IMR-90 (cell line): ENCODE measurements at regions not wholly inside any gene's neighbourhood (a gene's known extent, or its start where the extent isn't known, plus 50 kb on each side); places are given as distances from the start of the nearest gene placed in this dataset.

Source experiments
- BHLHE40 ChIP-seq: fragments of 150-350 bp; IDR thresholded peaks from 2 replicates; pipeline ENCODE4 v1.6.1; 2016; ENCODE audit warnings: mild to moderate bottlenecking, low read depth, low read length
- CHD1 ChIP-seq: IDR thresholded peaks from 2 replicates; pipeline ENCODE4 v1.6.1; 2012; ENCODE audit warnings: low read depth, low read length, improper control_type of control experiment
- CTCF ChIP-seq: conservative IDR thresholded peaks from 2 replicates; pipeline ENCODE4 v1.5.1; 2012; ENCODE audit warnings: mild to moderate bottlenecking, low read depth, low read length, improper control_type of control experiment
- MAFK ChIP-seq: IDR thresholded peaks from 2 replicates; pipeline ENCODE4 v1.6.1; 2012; ENCODE audit warnings: low read depth, low read length, improper control_type of control experiment
- MXI1 ChIP-seq: IDR thresholded peaks from 2 replicates; pipeline ENCODE4 v1.6.1; 2012; ENCODE audit warnings: low read depth, mild to moderate bottlenecking, low read length, moderate library complexity, borderline replicate concordance
- NFE2L2 ChIP-seq: fragments of 150-350 bp; IDR thresholded peaks from 2 replicates; pipeline ENCODE4 v1.6.1; 2016; ENCODE audit warnings: low read depth, mild to moderate bottlenecking, low read length
- POLR2A ChIP-seq: IDR thresholded peaks from 2 replicates; pipeline ENCODE4 v1.6.1; 2012; ENCODE audit warnings: mild to moderate bottlenecking, low read depth, low read length
- RAD21 ChIP-seq: IDR thresholded peaks from 2 replicates; pipeline ENCODE4 v1.6.1; 2012; ENCODE audit warnings: low read length, improper control_type of control experiment
- RFX5 ChIP-seq: IDR thresholded peaks from 2 replicates; pipeline ENCODE4 v1.8.0; 2012; ENCODE audit warnings: low read depth, mild to moderate bottlenecking, low read length, moderate library complexity

GRCh38 chr3:176734146-176734545 is 463.1 kb downstream of the TBL1XR1 start:
- TF ChIP-seq CTCF (no peak), RAD21 (no peak), BHLHE40 (no peak), NFE2L2 (no peak), POLR2A (no peak), CHD1 (no peak), MAFK (no peak), MXI1 (no peak), RFX5 (no peak)
